Tibial nerve (tissue), 4 donors: ENCODE measurements at regions not wholly inside any gene's neighbourhood (a gene's known extent, or its start where the extent isn't known, plus 50 kb on each side); places are given as distances from the start of the nearest gene placed in this dataset.

ENCODE experiments used
- DNase-seq, 2 donors: peaks; one replicate each; pipeline ENCODE4 v3.0.0-alpha.2; 2019; ENCODE audit warnings: low spot score in 2 of 2
- H3K27ac ChIP-seq, 4 donors: fragments of 200-600 bp; sonication (generic) in 3 of 4; one replicate each; pipeline ENCODE4 v1.5.1; 2017 to 2019; ENCODE audit warnings: mild to moderate bottlenecking in 1 of 4
- H3K27me3 ChIP-seq, 2 donors: fragments of 200-600 bp; sonication (generic) in 1 of 2; one replicate each; pipeline versions ENCODE4 v1.5.1 to v1.6.0; 2017 to 2019
- H3K36me3 ChIP-seq, 3 donors: fragments of 200-600 bp; sonication (generic); one replicate each; pipeline ENCODE4 v1.5.1; 2018 to 2019
- H3K4me1 ChIP-seq, 4 donors: fragments of 200-600 bp; sonication (generic) in 3 of 4; one replicate each; pipeline ENCODE4 v1.5.1; 2017 to 2019
- H3K4me3 ChIP-seq, 4 donors: fragments of 200-600 bp; sonication (generic) in 3 of 4; one replicate each; pipeline ENCODE4 v1.5.1; 2017 to 2019; ENCODE audit warnings: mild to moderate bottlenecking in 1 of 4, moderate library complexity in 1 of 4
- H3K9me3 ChIP-seq, 4 donors: fragments of 200-600 bp; sonication (generic) in 3 of 4; one replicate each; pipeline ENCODE4 v1.5.1; 2017 to 2019
- CTCF ChIP-seq, 5 experiments: fragments of 200-600 bp in 3 of 5; fragments of 450-650 bp in 2 of 5; sonication (generic) in 3 of 5; IDR thresholded peaks; one replicate each; pipeline ENCODE4 v1.5.1; 2016 to 2019; ENCODE audit warnings: antibody characterized with exemption in 5 of 5, mild to moderate bottlenecking in 3 of 5, moderate library complexity in 2 of 5
- EP300 ChIP-seq, 2 donors: sonication (generic); formaldehyde crosslinking; IDR thresholded peaks; one replicate each; pipeline ENCODE4 v1.6.1; 2017; ENCODE audit warnings: antibody characterized with exemption in 2 of 2, mild to moderate bottlenecking in 1 of 2
- POLR2A ChIP-seq, 2 donors: fragments of 450-650 bp; IDR thresholded peaks; one replicate each; pipeline ENCODE4 v1.6.1; 2017; ENCODE audit warnings: antibody characterized with exemption in 2 of 2, mild to moderate bottlenecking in 2 of 2, moderate library complexity in 2 of 2
- WGBS, 2 donors: methylation state at CpG; one replicate each; pipeline ENCODE4 v1.1.5; 2018; 5-methylcytosine and 5-hydroxymethylcytosine counted together

- Histone ChIP-seq H3K27ac (no peak overlapping the region), H3K4me3 (no peak overlapping the region), H3K9me3 (peaks cover 0 to 6% (median 0%) of the 10 kb centered on the region in 4 donors), H3K27me3 (no peaks in the 10 kb centered on the region), H3K4me1 (peaks cover 0 to 17% (median 0%) of the 10 kb centered on the region in 4 donors), H3K36me3 (no peaks in the 10 kb centered on the region)
- 70 to 73% methylated on average over 5 of the region's 5 CpGs for WGBS, 2 donors
- TF ChIP-seq CTCF (IDR thresholded peaks at IDR 0.05), result no peak
- TF ChIP-seq POLR2A (IDR thresholded peaks at IDR 0.05), result no peak
- no peak for TF ChIP-seq EP300 (IDR thresholded peaks at IDR 0.05)
- no peak for DNase-seq
Observed at GRCh38 chr11:13104619-13105236, 95.6 kb downstream of the RASSF10 start.

GRCh38 chr11:13105237-13105844, 96.2 kb downstream of the RASSF10 start:
- TF ChIP-seq POLR2A (IDR thresholded peaks at IDR 0.05), result no peak
- no peak for TF ChIP-seq EP300 (IDR thresholded peaks at IDR 0.05)
- TF ChIP-seq CTCF (IDR thresholded peaks at IDR 0.05), result no peak
- Histone ChIP-seq H3K27me3 (no peaks in the 10 kb centered on the region), H3K36me3 (no peaks in the 10 kb centered on the region), H3K27ac (no peak overlapping the region), H3K4me1 (peaks cover 0 to 17% (median 0%) of the 10 kb centered on the region in 4 donors), H3K9me3 (peaks cover 0 to 6% (median 0%) of the 10 kb centered on the region in 4 donors), H3K4me3 (no peak overlapping the region)
- no peak for DNase-seq
- 31 to 40% methylated on average over 4 of the region's 4 CpGs for WGBS, 2 donors

GRCh38 chr11:13107544-13108044, 98.5 kb downstream of the RASSF10 start:
- Histone ChIP-seq H3K4me3 (no peak overlapping the region), H3K9me3 (peaks cover 0 to 6% (median 0%) of the 10 kb centered on the region in 4 donors), H3K27me3 (no peaks in the 10 kb centered on the region), H3K36me3 (no peaks in the 10 kb centered on the region), H3K27ac (no peak overlapping the region), H3K4me1 (peaks cover 0 to 14% (median 0%) of the 10 kb centered on the region in 4 donors)
- TF ChIP-seq POLR2A (IDR thresholded peaks at IDR 0.05) (no peak), EP300 (IDR thresholded peaks at IDR 0.05) (no peak), CTCF (IDR thresholded peaks at IDR 0.05) (no peak)
- no peak for DNase-seq
- 90 to 91% methylated on average over 5 of the region's 5 CpGs for WGBS, 2 donors

GRCh38 chr11:13108416-13108815, 99.3 kb downstream of the RASSF10 start:
- H3K36me3 ChIP-seq, result no peaks in the 10 kb centered on the region
- H3K27me3 ChIP-seq, result no peaks in the 10 kb centered on the region
- DNase-seq, result no peak
- WGBS, 2 donors, result 85 to 95% methylated on average over 2 of the region's 2 CpGs
- no peak overlapping the region for H3K4me3 ChIP-seq
- peaks cover 0 to 6% (median 0%) of the 10 kb centered on the region in 4 donors for H3K9me3 ChIP-seq
- TF ChIP-seq EP300 (IDR thresholded peaks at IDR 0.05) (no peak), CTCF (IDR thresholded peaks at IDR 0.05) (no peak), POLR2A (IDR thresholded peaks at IDR 0.05) (no peak)
- no peak overlapping the region for H3K27ac ChIP-seq
- H3K4me1 ChIP-seq, result peaks cover 0 to 8% (median 0%) of the 10 kb centered on the region in 4 donors

- Histone ChIP-seq H3K36me3 (no peaks in the 10 kb centered on the region), H3K27ac (no peak overlapping the region), H3K9me3 (peaks cover 0 to 6% (median 0%) of the 10 kb centered on the region in 4 donors), H3K4me3 (no peak overlapping the region), H3K27me3 (no peaks in the 10 kb centered on the region), H3K4me1 (peaks cover 0 to 8% (median 0%) of the 10 kb centered on the region in 4 donors)
- TF ChIP-seq POLR2A (IDR thresholded peaks at IDR 0.05), result no peak
- no peak for TF ChIP-seq CTCF (IDR thresholded peaks at IDR 0.05)
- no peak for TF ChIP-seq EP300 (IDR thresholded peaks at IDR 0.05)
- 79 to 92% methylated on average over 1 of the region's 1 CpG for WGBS, 2 donors
- no peak for DNase-seq
Observed at GRCh38 chr11:13109616-13110015, 100.5 kb downstream of the RASSF10 start.
